OCI-LY3 (cell line): ENCODE measurements at regions not wholly inside any gene's neighbourhood (a gene's known extent, or its start where the extent isn't known, plus 50 kb on each side); places are given as distances from the start of the nearest gene placed in this dataset.
"Not testable (repeated sequence)": the region's sequence is repeated elsewhere in the genome, so short reads cannot be mapped to it uniquely, and the experiment has no call there.

Experiments
- H2AFZ ChIP-seq: fragments of 200-600, 300-600 bp; shearing (Covaris generic); 2 replicates; pipeline ENCODE4 v1.6.0; 2014; ENCODE audit warnings: antibody characterized with exemption, low read depth, low read length
- H3K27ac ChIP-seq: fragments of 200-600, 300-600 bp; sonication (generic); 2 replicates; pipeline ENCODE4 v1.5.1; 2014; ENCODE audit warnings: mild to moderate bottlenecking, low read length, moderate library complexity, mixed read lengths
- H3K27me3 ChIP-seq: fragments of 200-600, 300-600 bp; sonication (generic); 2 replicates; pipeline ENCODE4 v1.6.1; 2014; ENCODE audit warnings: low read depth, low read length, mixed read lengths
- H3K36me3 ChIP-seq: fragments of 200-600, 300-600 bp; sonication (generic); replicated peaks from 2 replicates; pipeline ENCODE3; 2014; ENCODE audit warnings: low read depth, low read length, mixed read lengths
- H3K4me1 ChIP-seq: fragments of 300-600, 200-600 bp; sonication (generic); 2 replicates; pipeline ENCODE4 v1.6.1; 2014; ENCODE audit warnings: low read length, mixed read lengths
- H3K4me2 ChIP-seq: fragments of 200-600, 300-600 bp; sonication (generic); 2 replicates; pipeline ENCODE4 v1.6.1; 2014; ENCODE audit warnings: low read length, mixed read lengths
- H3K4me3 ChIP-seq: fragments of 300-600, 200-600 bp; sonication (generic); 2 replicates; pipeline ENCODE4 v1.5.1; 2014; ENCODE audit warnings: antibody characterized with exemption, mild to moderate bottlenecking, low read length, moderate library complexity
- H3K79me2 ChIP-seq: fragments of 300-600, 200-600 bp; shearing (Covaris generic); 2 replicates; pipeline ENCODE4 v1.6.1; 2014; ENCODE audit warnings: mild to moderate bottlenecking, low read length, mixed read lengths
- H3K9ac ChIP-seq: fragments of 300-600, 200-600 bp; shearing (Covaris generic); 2 replicates; pipeline ENCODE4 v1.6.0; 2014; ENCODE audit warnings: mild to moderate bottlenecking, low read length, moderate library complexity
- H3K9me3 ChIP-seq: fragments of 200-600, 300-600 bp; shearing (Covaris generic); 2 replicates; pipeline ENCODE4 v1.6.1; 2014; ENCODE audit warnings: low read length, mixed read lengths; ENCODE audit not compliant: insufficient read depth
- H4K20me1 ChIP-seq: fragments of 200-600, 300-600 bp; sonication (generic); 2 replicates; pipeline ENCODE4 v1.6.1; 2016; ENCODE audit warnings: low read length, mixed read lengths; ENCODE audit not compliant: insufficient read depth
- CTCF ChIP-seq: fragments of 200-600, 300-600 bp; sonication (generic); IDR thresholded peaks from 2 replicates; pipeline ENCODE4 v1.5.1; 2014; ENCODE audit warnings: antibody characterized with exemption, low read length, low read depth
- EZH2phosphoT487 ChIP-seq: fragments of 200-600 bp; shearing (Covaris generic); IDR thresholded peaks from 2 replicates; pipeline ENCODE4 v1.6.1; 2018; ENCODE audit warnings: antibody characterized with exemption, mixed run types, low read depth

GRCh38 chr16:79386299-79386698, 214.2 kb downstream of the MAF start:
- Histone ChIP-seq H3K4me1 (no peaks in the 10 kb centered on the region), H2AFZ (no peak overlapping the region), H3K4me3 (no peak overlapping the region), H4K20me1 (no peaks in the 10 kb centered on the region), H3K79me2 (no peaks in the 10 kb centered on the region), H3K4me2 (no peak overlapping the region), H3K36me3 (no peaks in the 10 kb centered on the region), H3K9me3 (no peaks in the 10 kb centered on the region), H3K27me3 (no peaks in the 10 kb centered on the region), H3K9ac (no peak overlapping the region), H3K27ac (no peak overlapping the region)
- no peak for TF ChIP-seq EZH2phosphoT487
- no peak for TF ChIP-seq CTCF

GRCh38 chr16:79381603-79382042, 218.9 kb downstream of the MAF start:
- Histone ChIP-seq H3K27ac (no peak overlapping the region), H3K27me3 (no peaks in the 10 kb centered on the region), H3K36me3 (no peaks in the 10 kb centered on the region), H3K4me1 (no peaks in the 10 kb centered on the region), H3K4me3 (no peak overlapping the region), H3K4me2 (no peak overlapping the region), H2AFZ (no peak overlapping the region), H3K79me2 (no peaks in the 10 kb centered on the region), H3K9ac (no peak overlapping the region), H4K20me1 (no peaks in the 10 kb centered on the region), H3K9me3 (no peaks in the 10 kb centered on the region)
- no peak for TF ChIP-seq EZH2phosphoT487
- no peak for TF ChIP-seq CTCF

GRCh38 chr16:79380995-79381602, 219.4 kb downstream of the MAF start:
- Histone ChIP-seq H2AFZ (no peak overlapping the region), H4K20me1 (no peaks in the 10 kb centered on the region), H3K9me3 (no peaks in the 10 kb centered on the region), H3K4me2 (no peak overlapping the region), H3K4me1 (no peaks in the 10 kb centered on the region), H3K27me3 (no peaks in the 10 kb centered on the region), H3K36me3 (no peaks in the 10 kb centered on the region), H3K27ac (no peak overlapping the region), H3K4me3 (no peak overlapping the region), H3K9ac (no peak overlapping the region), H3K79me2 (no peaks in the 10 kb centered on the region)
- no peak for TF ChIP-seq EZH2phosphoT487
- TF ChIP-seq CTCF, result no peak

- no peaks in the 10 kb centered on the region for H3K79me2 ChIP-seq
- no peak overlapping the region for H3K9ac ChIP-seq
- H4K20me1 ChIP-seq, result no peaks in the 10 kb centered on the region
- no peak for TF ChIP-seq CTCF
- no peak for TF ChIP-seq EZH2phosphoT487
- H3K4me3 ChIP-seq, result no peak overlapping the region
- H3K4me1 ChIP-seq, result no peaks in the 10 kb centered on the region
- H3K9me3 ChIP-seq, result no peaks in the 10 kb centered on the region
- no peak overlapping the region for H2AFZ ChIP-seq
- no peaks in the 10 kb centered on the region for H3K27me3 ChIP-seq
- H3K4me2 ChIP-seq, result no peak overlapping the region
- no peak overlapping the region for H3K27ac ChIP-seq
- no peaks in the 10 kb centered on the region for H3K36me3 ChIP-seq
These were observed 221.4 kb downstream of the MAF start for GRCh38 chr16:79379095-79379494.

- H3K27ac ChIP-seq, H3K36me3 ChIP-seq, H2AFZ ChIP-seq, H3K4me3 ChIP-seq, H3K27me3 ChIP-seq, H3K4me2 ChIP-seq, H4K20me1 ChIP-seq, H3K9me3 ChIP-seq, H3K79me2 ChIP-seq, H3K4me1 ChIP-seq, H3K9ac ChIP-seq: not testable (repeated sequence)
These were observed 223.5 kb downstream of the MAF start for GRCh38 chr16:79377082-79377481.
